Esophagus mucosa (tissue), 1 donor: ENCODE measurements at regions not wholly inside any gene's neighbourhood (a gene's known extent, or its start where the extent isn't known, plus 50 kb on each side); places are given as distances from the start of the nearest gene placed in this dataset.
"Not testable (repeated sequence)": the region's sequence is repeated elsewhere in the genome, so short reads cannot be mapped to it uniquely, and the experiment has no call there.

Experiments
- ATAC-seq: fragments of 200-7000 bp; cut with Tn5 transposase; one replicate; pipeline ENCODE4 v1.9.1; 2020
- donor health status: DM: yes; HTN: yes; CAD: no.

DNA sequence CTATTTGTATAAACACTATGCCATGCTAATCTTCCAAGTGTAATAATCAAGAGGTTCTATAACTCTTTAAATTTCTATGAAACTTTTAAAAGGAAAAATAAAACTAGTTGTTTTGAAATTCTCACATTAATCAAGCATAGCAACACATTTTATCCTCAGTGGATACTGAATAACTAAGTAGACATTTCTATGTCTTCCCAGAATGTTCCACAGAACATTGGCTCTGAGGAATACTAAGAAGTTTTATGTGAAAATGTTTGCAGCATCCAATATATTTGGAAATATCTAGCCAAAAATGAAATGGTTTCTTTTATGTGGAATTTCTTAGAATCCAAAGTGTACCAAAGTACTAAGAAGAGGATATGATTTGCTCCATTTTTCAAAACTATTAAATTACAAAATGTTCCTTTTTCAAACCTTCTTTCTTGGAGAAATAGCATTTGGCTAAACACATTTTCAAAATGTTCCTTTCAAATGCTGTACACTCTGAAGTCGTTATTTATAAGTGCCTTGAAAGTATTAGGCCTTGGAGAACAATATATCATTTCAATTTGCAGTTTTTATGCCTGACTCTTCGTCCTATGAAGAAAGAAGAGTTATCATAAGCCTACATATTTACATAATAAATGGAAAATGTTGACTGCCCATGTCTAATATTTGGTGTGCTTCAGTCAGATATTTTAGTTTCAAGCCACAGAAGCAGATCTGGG is 175.6 kb upstream of the COX7C start:
- no peak for ATAC-seq

- ATAC-seq = no peak
Observed at GRCh38 chr5:86447362-86447761, 170.4 kb upstream of the COX7C start.

DNA sequence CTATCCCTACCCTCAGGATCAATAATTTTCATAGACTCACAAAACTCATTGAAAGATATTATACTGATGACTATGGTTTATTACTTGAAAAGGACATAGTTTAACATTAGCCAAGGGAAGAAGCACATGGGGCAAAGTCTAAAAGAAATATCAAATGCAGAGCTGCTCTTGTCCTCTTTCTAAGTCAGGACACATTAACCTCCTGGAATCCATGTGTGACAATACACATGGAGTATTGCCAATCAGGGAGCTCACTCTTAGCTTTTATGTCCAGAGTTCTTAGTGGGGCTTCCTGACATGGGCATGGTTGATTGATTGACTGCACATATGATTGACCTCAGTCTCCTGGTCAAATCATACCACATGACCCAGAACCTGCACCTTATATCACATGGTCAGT is 165.5 kb upstream of the COX7C start:
- ATAC-seq = no peak

GRCh38 chr5:86460519-86460918 is 157.2 kb upstream of the COX7C start:
- no peak for ATAC-seq

DNA sequence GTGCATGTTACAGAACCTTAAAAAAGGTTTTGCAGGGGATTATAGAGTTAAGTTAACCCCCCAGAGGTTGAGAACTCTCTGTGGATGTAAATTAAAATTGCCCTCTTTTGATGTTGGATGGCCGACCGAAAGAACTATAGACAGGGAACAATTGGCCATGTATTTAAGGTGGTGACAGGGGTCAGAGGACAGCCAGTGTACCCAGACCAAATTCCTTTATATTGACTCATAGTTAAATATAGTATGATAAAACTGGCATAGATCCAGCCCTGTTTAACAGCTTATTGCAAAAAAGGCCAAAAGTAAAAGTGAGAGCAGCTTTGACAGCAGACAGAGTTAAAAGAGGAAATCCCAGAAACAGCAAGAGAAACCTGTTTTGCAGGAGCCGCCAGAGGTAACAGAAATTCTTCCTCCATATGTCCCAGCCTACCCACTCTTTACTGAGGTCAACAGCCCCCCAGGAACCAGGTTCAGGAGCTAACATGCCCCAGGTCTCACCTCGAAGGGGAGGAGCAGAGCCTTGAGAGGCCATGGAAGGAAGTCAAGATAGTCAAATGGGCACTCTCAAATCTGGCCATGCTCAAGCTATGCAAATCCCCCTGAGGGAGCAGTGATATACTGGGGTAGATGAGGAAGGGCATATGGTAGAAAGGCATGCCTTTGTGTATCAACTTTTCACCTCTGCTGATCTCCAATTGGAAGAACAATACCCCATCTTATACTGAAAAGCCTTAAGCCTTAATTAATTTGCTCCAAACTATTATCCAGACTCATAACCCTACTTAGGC is 156.4 kb upstream of the COX7C start:
- ATAC-seq = no peak

GRCh38 chr5:86463339-86463738 is 154.4 kb upstream of the COX7C start:
- ATAC-seq = no peak

- no peak for ATAC-seq
Observed at GRCh38 chr5:86465052-86465838, 152.5 kb upstream of the COX7C start.

- ATAC-seq = not testable (repeated sequence)
Observed at GRCh38 chr5:86466721-86467120, 151.0 kb upstream of the COX7C start.

DNA sequence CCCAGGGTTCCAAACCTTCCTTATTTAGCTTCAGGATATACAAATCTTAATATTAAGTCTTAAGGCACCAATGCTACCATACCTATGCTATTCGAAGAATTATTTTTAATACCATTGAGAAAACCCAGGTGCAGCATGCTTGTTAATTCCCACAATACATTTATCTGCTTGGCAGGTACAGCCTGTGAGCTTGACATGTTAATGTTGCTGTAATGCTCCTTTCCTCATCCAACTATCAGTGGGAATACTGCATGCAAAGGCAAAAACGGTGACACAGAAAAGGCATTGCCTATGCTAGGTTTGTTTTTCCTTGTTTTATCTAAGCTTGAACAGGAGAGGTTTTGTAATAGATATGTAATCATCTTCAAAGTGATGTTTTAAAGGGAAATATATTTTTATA is 135.7 kb upstream of the COX7C start:
- ATAC-seq = no peak

DNA sequence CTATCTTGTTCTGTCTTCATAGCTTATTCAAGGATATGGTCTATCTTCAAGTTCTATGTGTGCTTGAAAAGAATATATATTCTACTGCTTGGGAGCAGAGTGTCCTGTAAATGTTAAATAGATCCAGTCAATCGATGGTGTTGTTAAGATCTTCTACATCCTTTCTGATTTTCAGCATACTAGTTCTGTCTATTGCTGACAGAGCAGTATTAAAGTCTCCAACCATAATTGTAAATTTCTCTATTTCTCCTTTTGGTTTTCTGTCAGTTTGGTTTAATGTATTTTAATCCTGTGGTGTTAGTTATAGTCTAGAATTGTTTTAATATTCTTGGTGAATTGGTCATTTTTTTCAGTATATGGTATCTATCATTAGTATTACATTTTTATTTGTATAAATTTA is 124.0 kb upstream of the COX7C start:
- no peak for ATAC-seq

GRCh38 chr5:86500947-86501346 is 116.8 kb upstream of the COX7C start:
- ATAC-seq = no peak

- ATAC-seq = no peak
Observed at GRCh38 chr5:86507574-86507973, 110.2 kb upstream of the COX7C start.

DNA sequence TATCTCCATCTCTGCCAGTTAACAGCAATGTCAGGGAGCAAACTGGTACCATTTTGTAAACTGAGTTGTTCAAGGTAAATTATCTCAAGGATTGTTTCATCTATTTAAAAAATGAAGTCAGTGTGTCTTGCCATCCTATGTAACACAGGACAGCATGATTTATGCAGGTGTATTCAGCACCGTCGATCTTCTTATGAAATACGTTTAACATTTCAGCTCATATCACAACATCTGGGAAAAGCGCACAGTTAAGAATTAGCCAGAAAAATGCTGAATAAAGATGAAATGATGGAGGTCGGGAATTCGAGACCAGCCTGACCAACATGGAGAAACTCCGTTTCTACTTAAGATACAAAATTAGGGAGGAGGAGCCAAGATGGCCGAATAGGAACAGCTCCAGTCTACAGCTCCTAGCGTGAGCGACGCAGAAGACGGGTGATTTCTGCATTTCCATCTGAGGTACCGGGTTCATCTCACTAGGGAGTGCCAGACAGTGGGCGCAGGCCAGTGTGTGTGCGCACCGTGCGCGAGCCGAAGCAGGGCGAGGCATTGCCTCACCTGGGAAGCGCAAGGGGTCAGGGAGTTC is 107.3 kb upstream of the COX7C start:
- not testable (repeated sequence) for ATAC-seq

DNA sequence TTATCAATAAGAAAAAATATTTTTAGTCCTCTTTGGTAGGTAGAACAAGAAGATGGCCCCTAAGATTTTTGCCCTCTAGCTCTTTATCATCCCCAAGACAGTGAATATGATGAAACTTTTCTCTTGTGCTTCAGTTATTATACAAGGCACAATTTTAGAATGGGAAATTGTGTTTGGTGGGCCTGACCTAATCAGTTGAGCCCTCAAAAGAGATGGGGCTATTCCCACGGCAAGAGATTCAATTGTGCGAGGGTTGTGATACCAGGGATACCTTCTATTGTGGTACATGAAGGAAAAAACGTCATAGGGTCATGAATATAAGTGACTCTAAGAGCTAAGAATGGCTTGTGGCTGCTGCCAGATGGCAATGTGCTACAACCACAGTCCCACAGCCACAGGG is 94.0 kb upstream of the COX7C start:
- no peak for ATAC-seq

- ATAC-seq = no peak
Observed at GRCh38 chr5:86525622-86526021, 92.1 kb upstream of the COX7C start.

- ATAC-seq = no peak
Observed at GRCh38 chr5:86526811-86527348, 90.9 kb upstream of the COX7C start.

DNA sequence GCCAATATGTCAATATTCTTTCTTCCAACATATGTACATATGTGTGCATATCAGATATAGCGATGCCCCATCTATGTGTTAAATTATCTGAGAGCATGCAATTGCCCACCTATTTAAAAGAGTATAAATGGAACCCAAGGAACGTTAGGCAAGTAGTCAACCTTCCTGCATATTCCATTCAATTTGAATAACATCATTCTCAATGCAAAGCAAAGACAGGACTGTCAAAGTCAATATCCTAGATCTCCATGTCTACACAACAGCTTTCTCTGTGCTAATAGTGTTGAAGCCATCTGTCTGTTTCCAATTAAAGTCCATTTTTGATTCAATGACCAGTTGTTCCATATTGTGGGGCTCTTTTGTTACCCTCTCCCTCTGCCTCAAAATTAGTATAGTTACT is 85.3 kb upstream of the COX7C start:
- ATAC-seq = no peak

- ATAC-seq = no peak
Observed at GRCh38 chr5:86536396-86536795, 81.3 kb upstream of the COX7C start.

DNA sequence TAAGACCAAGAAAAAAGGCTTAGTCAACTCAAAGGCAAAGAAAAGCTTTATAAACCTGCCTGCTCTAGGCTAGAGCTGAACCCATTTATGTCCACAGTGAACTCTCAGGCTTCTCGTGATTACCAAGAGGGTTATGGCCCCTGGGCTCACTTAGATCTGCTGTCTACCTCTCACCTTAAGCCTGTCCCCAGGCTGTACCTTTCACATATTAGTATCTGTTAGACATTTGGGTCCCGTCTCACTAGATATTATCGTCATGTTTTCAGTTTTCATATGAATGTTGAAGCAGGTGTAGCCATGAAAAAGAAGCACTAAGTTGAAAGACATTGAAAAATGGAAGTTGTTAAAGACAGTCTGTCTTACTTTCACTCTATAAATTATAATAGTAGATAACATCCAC is 75.2 kb upstream of the COX7C start:
- ATAC-seq = no peak

DNA sequence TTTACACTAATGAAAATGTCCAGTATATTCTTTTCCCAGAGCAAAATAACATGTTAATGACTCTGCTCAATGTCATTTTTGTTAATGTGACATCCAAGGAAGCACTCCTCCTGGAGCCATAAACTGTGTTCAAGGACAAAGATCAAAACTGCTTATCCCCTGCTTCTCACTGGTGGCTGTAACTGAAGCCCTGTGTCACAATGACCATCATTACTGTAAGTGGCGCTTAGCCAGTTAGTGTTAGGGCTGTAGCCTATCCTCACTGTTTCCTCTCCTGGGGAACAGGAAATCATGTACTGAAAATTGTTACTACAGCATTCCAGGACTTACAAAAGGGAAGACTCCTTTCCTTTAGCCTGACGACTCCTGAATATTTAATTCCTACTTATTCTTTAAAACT is 71.7 kb upstream of the COX7C start:
- ATAC-seq = no peak

- ATAC-seq = no peak
Observed at GRCh38 chr5:86546582-86546981, 71.2 kb upstream of the COX7C start.

DNA sequence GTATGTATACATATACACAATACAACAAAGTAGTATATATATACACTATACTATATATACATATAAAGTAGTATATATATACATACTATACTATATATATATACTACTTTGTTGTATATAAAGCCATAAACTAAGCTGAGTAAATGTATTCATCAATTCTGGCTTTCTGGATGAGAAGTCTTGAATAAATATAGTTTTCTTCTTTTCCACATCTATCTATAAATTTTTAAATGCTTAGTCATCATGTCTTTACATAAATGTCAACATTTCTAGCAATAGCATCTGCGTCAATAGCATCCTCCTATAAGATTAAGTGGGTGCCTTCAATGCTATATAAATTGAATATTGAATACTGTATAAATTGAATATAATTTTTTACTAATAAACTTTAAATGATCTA is 63.1 kb upstream of the COX7C start:
- ATAC-seq = no peak

DNA sequence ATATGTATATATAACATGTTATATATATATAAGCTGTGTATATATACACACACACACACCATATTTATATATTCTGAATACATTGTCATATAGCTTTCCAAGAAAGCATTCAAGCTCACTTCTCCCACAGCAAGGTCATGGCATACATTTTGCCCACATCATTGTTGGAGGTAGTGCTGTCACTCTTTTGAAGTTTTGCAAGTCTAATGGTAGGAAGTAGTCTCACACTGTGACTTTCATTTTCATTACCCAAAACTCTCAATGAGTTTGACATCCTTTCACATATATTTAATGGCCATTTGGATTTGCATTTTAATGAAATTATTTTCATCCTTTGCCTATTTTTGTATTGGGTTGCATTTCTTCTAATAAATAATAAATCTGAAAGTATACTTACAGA is 59.8 kb upstream of the COX7C start:
- ATAC-seq = no peak
